Body of pancreas (tissue), 4 donors: ENCODE measurements at regions not wholly inside any gene's neighbourhood (a gene's known extent, or its start where the extent isn't known, plus 50 kb on each side); places are given as distances from the start of the nearest gene placed in this dataset.

Source experiments
- POLR2A ChIP-seq, 3 donors: fragments of 450-650 bp; IDR thresholded peaks; one replicate each; pipeline ENCODE4 v1.6.1; 2016; ENCODE audit warnings: antibody characterized with exemption in 3 of 3, mild to moderate bottlenecking in 2 of 3
- TF ChIP-seq, protein P1 (sequence below), 7 experiments: fragments of 450-650 bp in 4 of 7; fragments of 200-600 bp in 3 of 7; sonication (generic) in 3 of 7; IDR thresholded peaks; one replicate each; pipeline ENCODE4 v1.5.1; 2016 to 2019; ENCODE audit warnings: antibody characterized with exemption in 7 of 7

GRCh38 chr4:124884316-124884715 lies 171.8 kb upstream of the ANKRD50 start:
- TF ChIP-seq, protein P1, sequence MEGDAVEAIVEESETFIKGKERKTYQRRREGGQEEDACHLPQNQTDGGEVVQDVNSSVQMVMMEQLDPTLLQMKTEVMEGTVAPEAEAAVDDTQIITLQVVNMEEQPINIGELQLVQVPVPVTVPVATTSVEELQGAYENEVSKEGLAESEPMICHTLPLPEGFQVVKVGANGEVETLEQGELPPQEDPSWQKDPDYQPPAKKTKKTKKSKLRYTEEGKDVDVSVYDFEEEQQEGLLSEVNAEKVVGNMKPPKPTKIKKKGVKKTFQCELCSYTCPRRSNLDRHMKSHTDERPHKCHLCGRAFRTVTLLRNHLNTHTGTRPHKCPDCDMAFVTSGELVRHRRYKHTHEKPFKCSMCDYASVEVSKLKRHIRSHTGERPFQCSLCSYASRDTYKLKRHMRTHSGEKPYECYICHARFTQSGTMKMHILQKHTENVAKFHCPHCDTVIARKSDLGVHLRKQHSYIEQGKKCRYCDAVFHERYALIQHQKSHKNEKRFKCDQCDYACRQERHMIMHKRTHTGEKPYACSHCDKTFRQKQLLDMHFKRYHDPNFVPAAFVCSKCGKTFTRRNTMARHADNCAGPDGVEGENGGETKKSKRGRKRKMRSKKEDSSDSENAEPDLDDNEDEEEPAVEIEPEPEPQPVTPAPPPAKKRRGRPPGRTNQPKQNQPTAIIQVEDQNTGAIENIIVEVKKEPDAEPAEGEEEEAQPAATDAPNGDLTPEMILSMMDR (IDR thresholded peaks at IDR 0.05), result no peak
- no peak for TF ChIP-seq POLR2A (IDR thresholded peaks at IDR 0.05)
